ENCODE measurements at regions not wholly inside any gene's neighbourhood (a gene's known extent, or its start where the extent isn't known, plus 50 kb on each side); places are given as distances from the start of the nearest gene placed in this dataset.

DNA sequence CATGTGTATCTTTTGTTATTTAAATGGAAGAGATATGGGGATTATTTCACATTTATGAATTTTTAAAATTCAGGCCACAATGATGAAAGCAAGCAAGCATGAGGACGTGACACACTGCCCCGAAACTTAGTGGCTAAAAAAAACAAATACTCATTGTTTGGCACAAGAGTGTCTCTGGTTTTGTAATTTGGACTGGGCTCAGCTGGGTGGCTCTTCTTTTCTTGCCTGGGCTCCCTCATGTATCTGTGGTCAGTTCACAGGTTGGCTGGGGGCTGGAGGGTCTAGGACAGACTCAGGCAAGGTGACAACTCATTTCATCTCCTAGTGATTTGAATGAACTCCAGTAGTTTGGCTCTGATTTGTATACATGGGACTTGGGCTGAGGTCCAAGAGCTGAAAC lies 238.4 kb upstream of the PRKX start:
- TF ChIP-seq, protein P1, sequence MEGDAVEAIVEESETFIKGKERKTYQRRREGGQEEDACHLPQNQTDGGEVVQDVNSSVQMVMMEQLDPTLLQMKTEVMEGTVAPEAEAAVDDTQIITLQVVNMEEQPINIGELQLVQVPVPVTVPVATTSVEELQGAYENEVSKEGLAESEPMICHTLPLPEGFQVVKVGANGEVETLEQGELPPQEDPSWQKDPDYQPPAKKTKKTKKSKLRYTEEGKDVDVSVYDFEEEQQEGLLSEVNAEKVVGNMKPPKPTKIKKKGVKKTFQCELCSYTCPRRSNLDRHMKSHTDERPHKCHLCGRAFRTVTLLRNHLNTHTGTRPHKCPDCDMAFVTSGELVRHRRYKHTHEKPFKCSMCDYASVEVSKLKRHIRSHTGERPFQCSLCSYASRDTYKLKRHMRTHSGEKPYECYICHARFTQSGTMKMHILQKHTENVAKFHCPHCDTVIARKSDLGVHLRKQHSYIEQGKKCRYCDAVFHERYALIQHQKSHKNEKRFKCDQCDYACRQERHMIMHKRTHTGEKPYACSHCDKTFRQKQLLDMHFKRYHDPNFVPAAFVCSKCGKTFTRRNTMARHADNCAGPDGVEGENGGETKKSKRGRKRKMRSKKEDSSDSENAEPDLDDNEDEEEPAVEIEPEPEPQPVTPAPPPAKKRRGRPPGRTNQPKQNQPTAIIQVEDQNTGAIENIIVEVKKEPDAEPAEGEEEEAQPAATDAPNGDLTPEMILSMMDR (IDR thresholded peaks at IDR 0.05; ENCODE audit: low read depth, low read length), result no peak
- TF ChIP-seq EZH2phosphoT487 (IDR thresholded peaks at IDR 0.05; ENCODE audit: low read depth), result no peak

Measured in OCI-LY3 (cell line).